Panc1 (cell line): ENCODE measurements at regions not wholly inside any gene's neighbourhood (a gene's known extent, or its start where the extent isn't known, plus 50 kb on each side); places are given as distances from the start of the nearest gene placed in this dataset.

Experiments
- ATAC-seq: fragments of 200-7000 bp; cut with Tn5 transposase; 2 replicates; pipeline ENCODE4 v1.9.1; 2020; ENCODE audit warnings: mild to moderate bottlenecking, moderate library complexity
- BruUV-seq: library from RNA; stranded (reverse); fragments of 400-500 nt; replicated peaks from 2 replicates; lab custom pipeline; 2021; lab: Mats Ljungman, UMichigan
- CTCF ChIA-PET: fragments of 300-600 bp; sonication (Branson Sonifier 250); formaldehyde crosslinking; loops from one replicate; lab custom pipeline; 2022; ENCODE audit warnings: antibody characterized with exemption; lab: Charles Lee
- POLR2A ChIA-PET: fragments of 300-600 bp; sonication (Branson Sonifier 250); formaldehyde crosslinking; loops from one replicate; lab custom pipeline; 2022; ENCODE audit warnings: antibody characterized with exemption; lab: Charles Lee
- DNase-seq: peaks from one replicate; pipeline ENCODE4 v3.0.0-alpha.2; 2010; ENCODE audit warnings: low read depth, low spot score
- H3K27ac ChIP-seq: 2 replicates; pipeline ENCODE4 v1.5.1; 2011; ENCODE audit warnings: mild to moderate bottlenecking, low read length, inconsistent platforms
- H3K27me3 ChIP-seq: fragments of 200-500 bp; sonication (Bioruptor generic); 2 replicates; pipeline ENCODE4 v1.6.0; 2014; ENCODE audit warnings: low read length, inconsistent platforms; ENCODE audit not compliant: control insufficient read depth, insufficient read depth
- H3K36me3 ChIP-seq: fragments of 200-500 bp; sonication (Bioruptor generic); 2 replicates; pipeline ENCODE4 v1.5.1; 2014; ENCODE audit warnings: inconsistent platforms, mild to moderate bottlenecking, low read length, moderate library complexity; ENCODE audit not compliant: control insufficient read depth, insufficient read depth
- H3K4me1 ChIP-seq: 2 replicates; pipeline ENCODE4 v1.5.1; 2011; ENCODE audit warnings: inconsistent platforms, mild to moderate bottlenecking, low read length, moderate library complexity; ENCODE audit not compliant: control insufficient read depth, insufficient read depth
- H3K4me3 ChIP-seq, 2 experiments: 2 replicates each; pipeline ENCODE4 v1.5.1; 2011 to 2012; ENCODE audit warnings: low read depth in 2 of 2, low read length in 2 of 2, mild to moderate bottlenecking in 2 of 2, inconsistent platforms in 1 of 2, moderate library complexity in 1 of 2
- H3K9me3 ChIP-seq: fragments of 200-500 bp; sonication (Bioruptor generic); 2 replicates; pipeline ENCODE4 v1.5.1; 2014; ENCODE audit warnings: low read depth, mild to moderate bottlenecking, inconsistent platforms, low read length, moderate library complexity; ENCODE audit not compliant: control insufficient read depth, insufficient read depth
- POLR2AphosphoS5 ChIP-seq: IDR thresholded peaks from 2 replicates; pipeline ENCODE4 v1.6.1; 2012; ENCODE audit warnings: mild to moderate bottlenecking, low read depth, low read length, moderate library complexity
- SIN3A ChIP-seq: IDR thresholded peaks from 2 replicates; pipeline ENCODE4 v1.6.1; 2012; ENCODE audit warnings: low read depth, mild to moderate bottlenecking, low read length, moderate library complexity, borderline replicate concordance; ENCODE audit not compliant: insufficient read depth
- TCF7L2 ChIP-seq: IDR thresholded peaks from 2 replicates; pipeline ENCODE4 v1.6.1; 2011; ENCODE audit warnings: mild to moderate bottlenecking, low read depth, low read length, inconsistent platforms
- in situ Hi-C: cut with HindIII; loops from 2 replicates; pipeline ENCODE4 v1.10.0; 2016; ENCODE audit warnings: low sequenced_read_pairs, low pct_unique_long_range_greater_than_20kb
- intact Hi-C: fragments of 100-400 bp; cut with micrococcal nuclease; formaldehyde crosslinking; loops from one replicate; pipeline ENCODE4 v1.10.0; 2022; ENCODE audit not compliant: unreplicated experiment
- TF ChIP-seq, protein P1 (sequence below), 2 experiments: IDR thresholded peaks; 2 replicates each; pipeline ENCODE4 v1.6.1; 2011 to 2012; ENCODE audit warnings: low read depth in 2 of 2, control low read depth in 1 of 2, low read length in 1 of 2, mild to moderate bottlenecking in 1 of 2, moderate library complexity in 1 of 2; ENCODE audit not compliant: insufficient read depth in 1 of 2
- TF ChIP-seq, protein P2 (sequence below): fragments of 450-650 bp; IDR thresholded peaks from 2 replicates; pipeline ENCODE4 v1.5.1; 2017; ENCODE audit warnings: mild to moderate bottlenecking

DNA sequence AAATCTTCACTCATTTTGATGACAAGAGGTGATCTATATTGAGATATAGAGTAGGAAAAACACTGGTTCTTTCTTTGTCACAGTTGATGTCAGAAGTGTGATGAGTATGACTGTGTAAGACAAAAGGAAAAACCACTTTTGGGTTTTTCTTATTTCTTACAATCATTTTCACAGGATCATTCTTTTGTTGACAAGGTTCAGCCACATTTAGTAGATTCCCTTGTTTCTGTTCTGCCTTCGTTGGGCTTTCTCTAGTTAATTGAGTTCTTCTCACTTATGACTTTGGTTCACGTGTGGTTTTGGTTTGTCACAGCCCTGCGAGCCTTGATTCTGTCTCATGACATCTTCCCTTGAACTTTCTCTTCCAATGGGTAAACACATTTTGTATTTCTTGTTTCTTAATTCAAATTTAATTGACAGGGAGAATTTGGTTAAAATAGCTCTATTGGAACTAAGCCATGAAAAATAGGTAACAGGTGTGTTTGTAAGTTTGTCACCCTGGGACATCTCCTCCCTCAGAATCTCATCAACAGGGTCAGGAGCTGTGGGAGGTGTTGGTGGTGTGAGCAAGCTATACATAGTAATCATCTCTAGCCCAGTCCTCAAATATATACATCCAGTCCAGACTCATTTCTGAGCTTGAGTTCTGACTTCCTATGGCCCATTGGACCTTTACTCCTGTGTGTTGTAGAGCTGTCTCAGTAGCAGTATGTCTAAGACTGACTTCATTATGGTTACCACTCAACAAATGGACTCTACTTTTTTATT lies 255.3 kb downstream of the BMP4 start:
- CTCF ChIA-PET: no interaction called here
- POLR2A ChIA-PET: interaction anchor here (0.6 to 0.7 kb wide), 2 partner anchors 45 to 631 kb away, joined by 3 to 10 read pairs; no protein-coding TSS in a partner anchor
- no peak for ATAC-seq
- no peak for DNase-seq
- TF ChIP-seq, protein P1, sequence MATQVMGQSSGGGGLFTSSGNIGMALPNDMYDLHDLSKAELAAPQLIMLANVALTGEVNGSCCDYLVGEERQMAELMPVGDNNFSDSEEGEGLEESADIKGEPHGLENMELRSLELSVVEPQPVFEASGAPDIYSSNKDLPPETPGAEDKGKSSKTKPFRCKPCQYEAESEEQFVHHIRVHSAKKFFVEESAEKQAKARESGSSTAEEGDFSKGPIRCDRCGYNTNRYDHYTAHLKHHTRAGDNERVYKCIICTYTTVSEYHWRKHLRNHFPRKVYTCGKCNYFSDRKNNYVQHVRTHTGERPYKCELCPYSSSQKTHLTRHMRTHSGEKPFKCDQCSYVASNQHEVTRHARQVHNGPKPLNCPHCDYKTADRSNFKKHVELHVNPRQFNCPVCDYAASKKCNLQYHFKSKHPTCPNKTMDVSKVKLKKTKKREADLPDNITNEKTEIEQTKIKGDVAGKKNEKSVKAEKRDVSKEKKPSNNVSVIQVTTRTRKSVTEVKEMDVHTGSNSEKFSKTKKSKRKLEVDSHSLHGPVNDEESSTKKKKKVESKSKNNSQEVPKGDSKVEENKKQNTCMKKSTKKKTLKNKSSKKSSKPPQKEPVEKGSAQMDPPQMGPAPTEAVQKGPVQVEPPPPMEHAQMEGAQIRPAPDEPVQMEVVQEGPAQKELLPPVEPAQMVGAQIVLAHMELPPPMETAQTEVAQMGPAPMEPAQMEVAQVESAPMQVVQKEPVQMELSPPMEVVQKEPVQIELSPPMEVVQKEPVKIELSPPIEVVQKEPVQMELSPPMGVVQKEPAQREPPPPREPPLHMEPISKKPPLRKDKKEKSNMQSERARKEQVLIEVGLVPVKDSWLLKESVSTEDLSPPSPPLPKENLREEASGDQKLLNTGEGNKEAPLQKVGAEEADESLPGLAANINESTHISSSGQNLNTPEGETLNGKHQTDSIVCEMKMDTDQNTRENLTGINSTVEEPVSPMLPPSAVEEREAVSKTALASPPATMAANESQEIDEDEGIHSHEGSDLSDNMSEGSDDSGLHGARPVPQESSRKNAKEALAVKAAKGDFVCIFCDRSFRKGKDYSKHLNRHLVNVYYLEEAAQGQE (IDR thresholded peaks at IDR 0.05; ENCODE audit: insufficient read depth in 1 of 2, low read depth in 2 of 2, low read length in 1 of 2): no peak
- TF ChIP-seq, protein P2, sequence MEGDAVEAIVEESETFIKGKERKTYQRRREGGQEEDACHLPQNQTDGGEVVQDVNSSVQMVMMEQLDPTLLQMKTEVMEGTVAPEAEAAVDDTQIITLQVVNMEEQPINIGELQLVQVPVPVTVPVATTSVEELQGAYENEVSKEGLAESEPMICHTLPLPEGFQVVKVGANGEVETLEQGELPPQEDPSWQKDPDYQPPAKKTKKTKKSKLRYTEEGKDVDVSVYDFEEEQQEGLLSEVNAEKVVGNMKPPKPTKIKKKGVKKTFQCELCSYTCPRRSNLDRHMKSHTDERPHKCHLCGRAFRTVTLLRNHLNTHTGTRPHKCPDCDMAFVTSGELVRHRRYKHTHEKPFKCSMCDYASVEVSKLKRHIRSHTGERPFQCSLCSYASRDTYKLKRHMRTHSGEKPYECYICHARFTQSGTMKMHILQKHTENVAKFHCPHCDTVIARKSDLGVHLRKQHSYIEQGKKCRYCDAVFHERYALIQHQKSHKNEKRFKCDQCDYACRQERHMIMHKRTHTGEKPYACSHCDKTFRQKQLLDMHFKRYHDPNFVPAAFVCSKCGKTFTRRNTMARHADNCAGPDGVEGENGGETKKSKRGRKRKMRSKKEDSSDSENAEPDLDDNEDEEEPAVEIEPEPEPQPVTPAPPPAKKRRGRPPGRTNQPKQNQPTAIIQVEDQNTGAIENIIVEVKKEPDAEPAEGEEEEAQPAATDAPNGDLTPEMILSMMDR: no peak
- no peak for TF ChIP-seq POLR2AphosphoS5
- no peak for TF ChIP-seq SIN3A
- TF ChIP-seq TCF7L2: no peak
- Histone ChIP-seq H3K36me3 (no peaks in the 10 kb centered on the region), H3K4me3 (no peak overlapping the region), H3K9me3 (no peaks in the 10 kb centered on the region), H3K27ac (no peak overlapping the region), H3K4me1 (no peaks in the 10 kb centered on the region), H3K27me3 (no peaks in the 10 kb centered on the region)
- intact Hi-C loops (no loop called here), in situ Hi-C loops (no loop called here)
- BruUV-seq: no TSS peak

DNA sequence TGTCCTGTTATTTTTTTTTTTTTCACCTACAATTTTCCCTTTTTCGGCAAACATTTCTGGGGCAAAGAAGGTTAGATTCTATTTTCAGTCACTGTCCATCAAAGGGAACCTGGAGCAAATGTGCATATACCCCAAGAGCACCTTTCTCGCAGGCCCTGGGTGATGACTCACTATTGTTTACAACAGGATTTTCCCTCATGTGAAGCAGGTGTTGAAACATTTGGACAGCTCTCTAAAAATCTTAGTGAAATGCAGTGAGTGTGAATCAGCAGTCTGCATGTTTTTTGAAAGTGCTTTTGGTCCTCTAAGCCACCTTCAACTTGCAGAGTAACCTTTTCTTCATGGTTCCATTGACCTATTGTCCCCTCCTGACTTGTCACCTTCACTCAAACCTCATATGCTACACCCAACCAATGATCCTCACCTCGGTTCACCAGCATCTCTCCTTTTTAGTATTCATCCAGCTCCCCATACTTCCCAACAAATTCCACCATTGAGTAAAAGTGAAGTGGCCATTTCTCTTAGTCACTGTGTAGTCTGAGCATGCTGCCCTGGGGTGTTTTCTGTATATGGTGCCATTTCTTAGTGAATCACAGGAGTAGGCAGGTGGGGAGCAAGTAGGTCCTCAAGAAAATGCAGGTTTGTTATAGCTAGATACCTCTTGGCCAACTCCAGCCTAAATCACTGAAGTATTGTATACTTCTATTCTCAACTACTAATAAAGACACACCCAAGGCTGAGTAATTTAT lies 260.2 kb downstream of the BMP4 start:
- in situ Hi-C loops: no loop called here
- POLR2A ChIA-PET: no interaction called here

More for the DNA sequence above, 260.2 kb downstream of the BMP4 start:
- TF ChIP-seq, protein P1 (IDR thresholded peaks at IDR 0.05; ENCODE audit: insufficient read depth in 1 of 2, low read depth in 2 of 2, low read length in 1 of 2): no peak
- TF ChIP-seq, protein P2: no peak
- TF ChIP-seq POLR2AphosphoS5 (no peak), TCF7L2 (no peak), SIN3A (no peak)
- no peak overlapping the region for H3K4me3 ChIP-seq
- BruUV-seq: no TSS peak
- ATAC-seq: no peak
- CTCF ChIA-PET: no interaction called here
- H3K27ac ChIP-seq: no peak overlapping the region
- intact Hi-C loops: no loop called here
- H3K4me1 ChIP-seq: no peaks in the 10 kb centered on the region
- H3K9me3 ChIP-seq: no peaks in the 10 kb centered on the region
- no peak for DNase-seq
- no peaks in the 10 kb centered on the region for H3K27me3 ChIP-seq
- no peaks in the 10 kb centered on the region for H3K36me3 ChIP-seq
